Astrocyte of the cerebellum (primary cell): ENCODE measurements at regions not wholly inside any gene's neighbourhood (a gene's known extent, or its start where the extent isn't known, plus 50 kb on each side); places are given as distances from the start of the nearest gene placed in this dataset.

Source experiments
- DNase-seq: peaks from one replicate; pipeline ENCODE4 v3.0.0-alpha.2; 2011; ENCODE audit warnings: low read depth
- H3K4me3 ChIP-seq: 2 replicates; pipeline ENCODE4 v1.5.1; 2011; ENCODE audit warnings: mild to moderate bottlenecking, low read depth, low read length, moderate library complexity
- in situ Hi-C: cut with HindIII; loops from 2 replicates; pipeline ENCODE4 v1.10.0; 2017; ENCODE audit warnings: low sequenced_read_pairs
- TF ChIP-seq, protein P1 (sequence below): IDR thresholded peaks from 2 replicates; pipeline ENCODE4 v1.5.1; 2012; ENCODE audit warnings: low read length, low read depth, moderate library complexity, mild to moderate bottlenecking; ENCODE audit errors: missing control alignments

DNA sequence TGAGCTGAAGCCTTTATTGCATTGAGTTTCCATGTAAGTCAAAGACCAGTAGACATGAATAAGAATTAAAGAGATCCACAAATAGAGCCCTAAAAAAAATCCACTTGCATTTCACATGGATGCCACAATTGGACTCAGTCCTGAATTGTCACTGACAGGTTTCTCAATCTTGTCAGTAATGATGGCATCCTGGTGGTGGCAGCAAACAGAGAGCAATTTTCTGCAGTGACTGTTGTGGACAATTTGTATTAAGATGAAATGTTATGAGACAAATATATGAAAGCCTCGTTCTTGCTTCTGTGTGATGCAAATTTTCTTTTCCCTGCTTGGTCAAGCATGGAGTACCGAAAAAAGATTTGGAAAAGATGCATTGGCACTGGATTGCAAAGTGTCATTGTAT is 278.9 kb downstream of the SAMD5 start:
- no peak overlapping the region for H3K4me3 ChIP-seq
- in situ Hi-C loops, result loop anchor here (10.0 kb wide), 1 partner anchor 243 kb away; no protein-coding TSS in a partner anchor
- DNase-seq, result no peak
- TF ChIP-seq, protein P1, sequence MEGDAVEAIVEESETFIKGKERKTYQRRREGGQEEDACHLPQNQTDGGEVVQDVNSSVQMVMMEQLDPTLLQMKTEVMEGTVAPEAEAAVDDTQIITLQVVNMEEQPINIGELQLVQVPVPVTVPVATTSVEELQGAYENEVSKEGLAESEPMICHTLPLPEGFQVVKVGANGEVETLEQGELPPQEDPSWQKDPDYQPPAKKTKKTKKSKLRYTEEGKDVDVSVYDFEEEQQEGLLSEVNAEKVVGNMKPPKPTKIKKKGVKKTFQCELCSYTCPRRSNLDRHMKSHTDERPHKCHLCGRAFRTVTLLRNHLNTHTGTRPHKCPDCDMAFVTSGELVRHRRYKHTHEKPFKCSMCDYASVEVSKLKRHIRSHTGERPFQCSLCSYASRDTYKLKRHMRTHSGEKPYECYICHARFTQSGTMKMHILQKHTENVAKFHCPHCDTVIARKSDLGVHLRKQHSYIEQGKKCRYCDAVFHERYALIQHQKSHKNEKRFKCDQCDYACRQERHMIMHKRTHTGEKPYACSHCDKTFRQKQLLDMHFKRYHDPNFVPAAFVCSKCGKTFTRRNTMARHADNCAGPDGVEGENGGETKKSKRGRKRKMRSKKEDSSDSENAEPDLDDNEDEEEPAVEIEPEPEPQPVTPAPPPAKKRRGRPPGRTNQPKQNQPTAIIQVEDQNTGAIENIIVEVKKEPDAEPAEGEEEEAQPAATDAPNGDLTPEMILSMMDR, result no peak

DNA sequence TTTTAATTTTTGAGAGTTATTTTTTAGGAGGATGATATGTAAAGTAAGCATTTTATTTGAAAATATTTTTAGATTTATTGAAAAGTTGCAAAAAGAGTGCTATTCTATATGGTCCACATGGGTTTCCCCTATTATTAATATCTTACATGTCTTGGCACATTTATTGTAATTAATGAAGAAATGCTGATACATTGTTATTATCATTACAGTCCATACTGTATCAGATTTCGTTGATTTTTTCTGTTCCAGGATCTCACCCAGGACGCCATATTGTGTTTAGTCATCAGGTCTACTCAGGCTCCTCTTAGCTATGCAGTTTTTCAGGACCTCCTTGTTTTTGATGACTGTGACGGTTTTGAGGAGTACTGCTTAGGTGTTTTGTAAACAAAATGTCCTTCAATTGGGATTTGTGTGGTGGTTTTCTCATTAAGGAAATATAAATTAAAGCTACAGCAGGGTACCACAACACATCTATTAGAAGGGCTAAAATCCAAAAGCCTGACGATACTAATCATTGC is 281.0 kb downstream of the SAMD5 start:
- TF ChIP-seq, protein P1, result no peak
- in situ Hi-C loops, result loop anchor here (10.0 kb wide), 1 partner anchor 245 kb away; no protein-coding TSS in a partner anchor
- no peak overlapping the region for H3K4me3 ChIP-seq
- no peak for DNase-seq

DNA sequence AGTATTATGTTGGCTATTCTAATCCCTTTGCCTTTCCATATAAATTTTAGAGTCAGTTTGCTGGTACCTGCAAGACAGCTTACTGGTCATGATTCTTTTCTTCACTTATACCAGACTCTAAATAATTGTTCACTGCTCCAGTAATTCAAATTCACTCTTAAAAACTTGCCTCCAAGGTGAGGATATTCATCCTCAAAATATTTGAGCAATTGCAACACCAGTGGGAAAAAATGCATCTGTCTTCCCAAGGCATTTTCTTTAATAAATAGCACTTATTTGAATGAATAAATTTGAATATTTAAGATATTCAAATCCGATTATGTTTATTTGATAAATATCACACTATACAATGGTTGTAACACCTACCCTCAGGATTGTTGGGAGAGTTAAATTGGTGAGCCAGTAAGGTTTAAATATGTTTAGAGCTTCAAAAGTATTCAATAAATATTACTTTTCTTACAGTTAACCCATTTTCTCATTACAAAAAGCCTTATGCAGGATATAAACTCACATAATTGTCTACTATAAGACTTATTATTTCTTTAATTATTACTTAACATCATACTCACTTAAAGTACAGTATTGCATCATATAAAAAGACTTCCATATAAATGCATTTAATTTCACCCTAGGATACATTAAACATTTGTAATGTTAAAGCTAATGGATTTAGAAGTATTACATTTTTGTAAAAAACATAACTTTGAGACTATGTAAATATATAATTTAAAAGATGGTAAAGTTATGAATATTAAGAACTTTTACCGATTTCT is 285.6 kb downstream of the SAMD5 start:
- TF ChIP-seq, protein P1, result no peak
- DNase-seq, result no peak
- no peak overlapping the region for H3K4me3 ChIP-seq
- in situ Hi-C loops, result no loop called here

DNA sequence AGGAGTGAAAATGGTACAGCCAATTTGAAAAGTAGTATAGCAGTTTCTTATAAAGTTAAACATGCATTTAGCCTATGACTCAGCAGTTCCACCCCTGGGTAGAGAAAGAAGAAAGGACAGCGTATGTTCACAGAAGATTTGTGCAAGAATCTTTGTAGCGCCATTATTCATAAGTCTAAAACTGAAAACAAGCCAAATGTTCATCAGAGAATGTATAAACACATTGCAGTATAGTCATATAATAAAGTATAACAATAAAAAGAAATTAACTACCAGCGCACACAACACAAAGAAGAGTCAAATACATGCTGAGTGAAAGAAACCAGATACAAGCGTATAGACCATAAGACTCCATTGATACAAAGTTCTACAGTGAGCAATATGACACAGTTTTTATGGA is 294.0 kb downstream of the SAMD5 start:
- in situ Hi-C loops, result no loop called here
- TF ChIP-seq, protein P1, result no peak
- no peak for DNase-seq
- no peak overlapping the region for H3K4me3 ChIP-seq

DNA sequence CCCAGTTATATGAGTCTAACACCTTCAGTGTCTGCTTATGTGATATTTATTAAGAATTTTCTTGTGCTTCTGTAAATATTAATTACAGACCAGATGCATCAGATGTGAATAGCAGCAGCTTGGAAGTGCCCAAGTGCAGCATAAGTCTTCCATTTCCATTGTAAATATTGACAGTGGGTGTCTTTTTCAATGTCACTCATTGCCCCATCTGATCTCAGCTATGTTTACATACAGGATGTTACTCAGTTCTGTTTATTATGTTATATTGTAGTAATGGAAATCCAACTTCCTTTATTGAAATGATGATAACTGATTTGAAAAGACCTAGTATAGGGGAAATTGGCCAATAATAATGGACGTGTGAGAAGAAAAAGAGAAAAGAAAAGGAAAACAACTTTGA is 296.7 kb downstream of the SAMD5 start:
- no peak for DNase-seq
- in situ Hi-C loops, result no loop called here
- H3K4me3 ChIP-seq, result no peak overlapping the region
- TF ChIP-seq, protein P1, result no peak

DNA sequence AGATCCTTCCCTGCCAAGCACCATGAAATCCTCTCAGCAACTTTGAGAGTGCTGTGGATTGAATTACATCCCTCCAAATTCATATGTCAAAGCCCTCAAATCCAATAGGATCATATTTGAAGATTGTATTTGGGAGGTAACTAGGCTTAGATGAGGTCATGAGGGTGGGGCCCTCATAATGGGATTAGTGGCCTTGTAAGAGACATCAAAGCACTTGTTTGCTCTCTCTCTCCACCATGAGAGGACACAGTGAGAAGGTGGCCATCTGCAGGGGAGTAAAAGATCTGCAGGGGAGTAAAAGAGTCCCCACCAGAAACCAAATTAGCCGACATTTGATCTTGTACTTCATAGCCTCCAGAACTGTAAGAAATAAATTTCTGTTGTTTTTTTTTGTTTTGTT is 298.2 kb downstream of the SAMD5 start:
- in situ Hi-C loops, result no loop called here
- no peak for DNase-seq
- H3K4me3 ChIP-seq, result no peak overlapping the region
- TF ChIP-seq, protein P1, result no peak
